Vagina (tissue), 2 donors: ENCODE measurements at regions not wholly inside any gene's neighbourhood (a gene's known extent, or its start where the extent isn't known, plus 50 kb on each side); places are given as distances from the start of the nearest gene placed in this dataset.

ENCODE experiments used
- DNase-seq, 2 donors: peaks; one replicate each; pipeline ENCODE4 v3.0.0-alpha.2; 2017; ENCODE audit errors: extremely low spot score in 2 of 2
- H3K27ac ChIP-seq: fragments of 200-600 bp; sonication (generic); one replicate; pipeline ENCODE4 v1.5.1; 2019
- H3K27me3 ChIP-seq: fragments of 200-600 bp; sonication (generic); one replicate; pipeline ENCODE4 v1.5.1; 2019
- H3K36me3 ChIP-seq, 2 donors: fragments of 200-600 bp; sonication (generic); one replicate each; pipeline ENCODE4 v1.5.1; 2017 to 2019
- H3K4me1 ChIP-seq: fragments of 200-600 bp; sonication (generic); one replicate; pipeline ENCODE4 v1.5.1; 2019
- H3K4me3 ChIP-seq, 2 donors: fragments of 200-600 bp; sonication (generic); 1 replicate in 1 of 2; 2 replicates in 1 of 2; pipeline ENCODE4 v1.5.1; 2016 to 2019
- H3K9me3 ChIP-seq: fragments of 200-600 bp; sonication (generic); one replicate; pipeline ENCODE4 v1.5.1; 2019
- CTCF ChIP-seq, 3 experiments: fragments of 450-650 bp in 2 of 3; fragments of 200-600 bp in 1 of 3; sonication (generic) in 1 of 3; IDR thresholded peaks; one replicate each; pipeline ENCODE4 v1.5.1; 2017 to 2019; ENCODE audit warnings: antibody characterized with exemption in 3 of 3, mild to moderate bottlenecking in 2 of 3, moderate library complexity in 2 of 3
- POLR2A ChIP-seq, 2 donors: fragments of 450-650 bp; IDR thresholded peaks; one replicate each; pipeline ENCODE4 v1.6.1; 2017; ENCODE audit warnings: antibody characterized with exemption in 2 of 2, mild to moderate bottlenecking in 2 of 2, moderate library complexity in 2 of 2
- POLR2AphosphoS5 ChIP-seq, 2 donors: sonication (generic); formaldehyde crosslinking; IDR thresholded peaks; one replicate each; pipeline ENCODE4 v1.9.0; 2017; ENCODE audit warnings: antibody characterized with exemption in 2 of 2, mild to moderate bottlenecking in 2 of 2, low read depth in 1 of 2; ENCODE audit not compliant: insufficient read depth in 1 of 2
- intact Hi-C: fragments of 100-400 bp; cut with DNase I; formaldehyde crosslinking; loops from one replicate; pipeline ENCODE4 v1.15.1; 2023

GRCh38 chr13:40318366-40318765 is 348.1 kb downstream of the FOXO1 start:
- H3K4me3 ChIP-seq: no peak overlapping the region
- no peak overlapping the region for H3K27ac ChIP-seq
- H3K27me3 ChIP-seq: no peaks in the 10 kb centered on the region
- no peaks in the 10 kb centered on the region for H3K9me3 ChIP-seq
- H3K4me1 ChIP-seq: no peaks in the 10 kb centered on the region
- no peak for DNase-seq
- TF ChIP-seq POLR2A (IDR thresholded peaks at IDR 0.05) (no peak), POLR2AphosphoS5 (IDR thresholded peaks at IDR 0.05; ENCODE audit: insufficient read depth in 1 of 2, low read depth in 1 of 2) (peak in 1 of 2 donors; percentile 34)
- H3K36me3 ChIP-seq: no peaks in the 10 kb centered on the region
- intact Hi-C loops: no loop called here

GRCh38 chr13:40319699-40320579 is 346.5 kb downstream of the FOXO1 start:
- Histone ChIP-seq H3K27ac (no peak overlapping the region), H3K4me1 (no peaks in the 10 kb centered on the region), H3K36me3 (no peaks in the 10 kb centered on the region), H3K4me3 (no peak overlapping the region), H3K27me3 (no peaks in the 10 kb centered on the region), H3K9me3 (no peaks in the 10 kb centered on the region)
- DNase-seq: no peak
- TF ChIP-seq POLR2A (IDR thresholded peaks at IDR 0.05): no peak
- TF ChIP-seq POLR2AphosphoS5 (IDR thresholded peaks at IDR 0.05; ENCODE audit: insufficient read depth in 1 of 2, low read depth in 1 of 2): no peak
- intact Hi-C loops: no loop called here

GRCh38 chr13:40328091-40328490 is 338.4 kb downstream of the FOXO1 start:
- intact Hi-C loops: no loop called here
- Histone ChIP-seq H3K9me3 (no peaks in the 10 kb centered on the region), H3K36me3 (no peaks in the 10 kb centered on the region), H3K27ac (no peak overlapping the region), H3K4me3 (no peak overlapping the region), H3K4me1 (no peaks in the 10 kb centered on the region), H3K27me3 (no peaks in the 10 kb centered on the region)
- TF ChIP-seq CTCF (IDR thresholded peaks at IDR 0.05): no peak
- TF ChIP-seq POLR2A (IDR thresholded peaks at IDR 0.05): no peak
- TF ChIP-seq POLR2AphosphoS5 (IDR thresholded peaks at IDR 0.05; ENCODE audit: insufficient read depth in 1 of 2, low read depth in 1 of 2): no peak
- DNase-seq: no peak

GRCh38 chr13:40329781-40330485 is 336.5 kb downstream of the FOXO1 start:
- Histone ChIP-seq H3K27ac (no peak overlapping the region), H3K36me3 (no peaks in the 10 kb centered on the region), H3K9me3 (no peaks in the 10 kb centered on the region), H3K4me1 (no peaks in the 10 kb centered on the region), H3K4me3 (no peak overlapping the region), H3K27me3 (no peaks in the 10 kb centered on the region)
- no peak for TF ChIP-seq CTCF (IDR thresholded peaks at IDR 0.05)
- no peak for TF ChIP-seq POLR2A (IDR thresholded peaks at IDR 0.05)
- TF ChIP-seq POLR2AphosphoS5 (IDR thresholded peaks at IDR 0.05; ENCODE audit: insufficient read depth in 1 of 2, low read depth in 1 of 2): no peak
- intact Hi-C loops: no loop called here
- DNase-seq: peak in 1 of 2 donors; percentile 60

- peak in 1 of 2 donors; percentile 22 for DNase-seq
- no peak overlapping the region for H3K27ac ChIP-seq
- TF ChIP-seq POLR2AphosphoS5 (IDR thresholded peaks at IDR 0.05; ENCODE audit: insufficient read depth in 1 of 2, low read depth in 1 of 2): no peak
- TF ChIP-seq CTCF (IDR thresholded peaks at IDR 0.05): no peak
- TF ChIP-seq POLR2A (IDR thresholded peaks at IDR 0.05): no peak
- no peaks in the 10 kb centered on the region for H3K9me3 ChIP-seq
- H3K4me3 ChIP-seq: no peak overlapping the region
- no peaks in the 10 kb centered on the region for H3K4me1 ChIP-seq
- intact Hi-C loops: no loop called here
- H3K27me3 ChIP-seq: no peaks in the 10 kb centered on the region
- no peaks in the 10 kb centered on the region for H3K36me3 ChIP-seq
These were observed 335.5 kb downstream of the FOXO1 start for GRCh38 chr13:40330950-40331349.
